HepG2 (cell line): ENCODE measurements at regions not wholly inside any gene's neighbourhood (a gene's known extent, or its start where the extent isn't known, plus 50 kb on each side); places are given as distances from the start of the nearest gene placed in this dataset.

Experiments
- ATAC-seq: fragments of 200-7000 bp; cut with Tn5 transposase; 3 replicates; pipeline ENCODE4 v1.9.1; 2020; ENCODE audit warnings: mild to moderate bottlenecking, moderate library complexity
- BruUV-seq: library from RNA; stranded (reverse); fragments of 400-500 nt; replicated peaks from 2 replicates; lab custom pipeline; 2021; lab: Mats Ljungman, UMichigan
- CTCF ChIA-PET: fragments of 300-600 bp; formaldehyde crosslinking; extraction: SDS; loops from one replicate; lab custom pipeline; 2021; ENCODE audit warnings: low total read pairs, inconsistent platforms, low intra/inter-chr PET ratio; lab: Yijun Ruan, JAX
- POLR2A ChIA-PET: fragments of 350-600 bp; sonication (Branson Sonifier 250); formaldehyde crosslinking; loops from one replicate; lab custom pipeline; 2020; ENCODE audit warnings: antibody characterized with exemption, inconsistent platforms; lab: Yijun Ruan, JAX
- DNase-seq: peaks from one replicate; pipeline ENCODE4 v3.0.0-alpha.2; 2015; ENCODE audit warnings: low spot score
- FAIRE-seq: peaks from 3 replicates; lab custom pipeline; 2011; peaks lifted over from hg19 to GRCh38; lab: Jason Lieb, UNC
- H2AFZ ChIP-seq: one replicate; pipeline ENCODE4 v1.6.1; 2011; ENCODE audit warnings: low read length, inconsistent platforms
- H3K27ac ChIP-seq: fragments of 300-600 bp; 3 replicates; pipeline ENCODE4 v1.8.0; 2011; ENCODE audit warnings: mixed run types, mild to moderate bottlenecking, mixed read lengths, low read length, inconsistent platforms; ENCODE audit not compliant: insufficient read depth; ENCODE audit errors: extremely low read length
- H3K27me3 ChIP-seq, 2 experiments: fragments of 200-600 bp in 1 of 2; 2 replicates in 1 of 2; 3 replicates in 1 of 2; pipeline versions ENCODE4 v1.6.0 to v1.8.0; 2011; ENCODE audit warnings: low read length in 2 of 2, mild to moderate bottlenecking in 2 of 2, moderate library complexity in 2 of 2, inconsistent platforms in 1 of 2; ENCODE audit not compliant: insufficient read depth in 2 of 2, control insufficient read depth in 1 of 2
- H3K36me3 ChIP-seq, 2 experiments: fragments of 200-600 bp in 1 of 2; replicated peaks in 1 of 2; 2 replicates in 1 of 2; 3 replicates in 1 of 2; pipeline versions ENCODE4 v1.5.1 to v1.8.0; 2011; ENCODE audit warnings: low read length in 2 of 2, inconsistent platforms in 1 of 2; ENCODE audit not compliant: insufficient read depth in 2 of 2, control insufficient read depth in 1 of 2
- H3K4me1 ChIP-seq: 2 replicates; pipeline ENCODE4 v1.5.1; 2012; ENCODE audit warnings: low read length, inconsistent platforms; ENCODE audit not compliant: insufficient read depth
- H3K4me2 ChIP-seq: 2 replicates; pipeline ENCODE4 v1.6.0; 2011; ENCODE audit warnings: low read depth, low read length, inconsistent platforms
- H3K4me3 ChIP-seq, 3 experiments: fragments of 200-600 bp in 1 of 3; sonication (generic), shearing (Covaris generic) in 1 of 3; replicated peaks in 1 of 3; 2 replicates each; pipeline ENCODE4 v1.5.1; 2011 to 2016; ENCODE audit warnings: low read length in 3 of 3, inconsistent platforms in 2 of 3, low read depth in 2 of 3, mild to moderate bottlenecking in 2 of 3, control low read depth in 1 of 3, mixed read lengths in 1 of 3; ENCODE audit not compliant: insufficient read depth in 1 of 3
- H3K79me2 ChIP-seq: one replicate; pipeline ENCODE4 v1.6.1; 2011; ENCODE audit warnings: low read length, inconsistent platforms; ENCODE audit not compliant: insufficient read depth
- H3K9ac ChIP-seq: 2 replicates; pipeline ENCODE4 v1.6.0; 2011; ENCODE audit warnings: mild to moderate bottlenecking, low read depth, low read length, inconsistent platforms; ENCODE audit not compliant: insufficient read depth
- H3K9me3 ChIP-seq: 2 replicates; pipeline ENCODE4 v1.5.1; 2012; ENCODE audit warnings: mild to moderate bottlenecking, low read length
- H4K20me1 ChIP-seq: 2 replicates; pipeline ENCODE4 v1.6.0; 2011; ENCODE audit warnings: inconsistent platforms, mild to moderate bottlenecking, low read length, moderate library complexity; ENCODE audit not compliant: insufficient read depth
- ADNP ChIP-seq: sonication (generic); formaldehyde crosslinking; IDR thresholded peaks from 2 replicates; pipeline ENCODE4 v1.4.0; 2020; ENCODE audit warnings: missing genetic modification reagents
- ATF7 ChIP-seq, 2 experiments: fragments of 450-650 bp in 1 of 2; sonication (generic) in 1 of 2; formaldehyde crosslinking in 1 of 2; IDR thresholded peaks; 2 replicates each; pipeline versions ENCODE4 v1.4.0 to v1.6.1; 2016 to 2020; ENCODE audit warnings: antibody characterized with exemption in 1 of 2, mild to moderate bottlenecking in 1 of 2, missing genetic modification reagents in 1 of 2
- BHLHE40 ChIP-seq: IDR thresholded peaks from 2 replicates; pipeline ENCODE4 v1.6.1; 2011; ENCODE audit warnings: low read length, improper control_type of control experiment
- HNF4A ChIP-seq: sonication (generic); formaldehyde crosslinking; IDR thresholded peaks from 2 replicates; pipeline ENCODE4 v1.4.0; 2020; ENCODE audit warnings: missing genetic modification reagents
- ISX ChIP-seq: sonication (generic); formaldehyde crosslinking; conservative IDR thresholded peaks from 2 replicates; pipeline ENCODE4 v1.5.0; 2020; ENCODE audit warnings: missing genetic modification reagents
- JUN ChIP-seq: sonication (generic); formaldehyde crosslinking; IDR thresholded peaks from 2 replicates; pipeline ENCODE4 v1.4.0; 2020; ENCODE audit warnings: mild to moderate bottlenecking, missing genetic modification reagents
- MED8 ChIP-seq: sonication (generic); formaldehyde crosslinking; IDR thresholded peaks from 2 replicates; pipeline ENCODE4 v1.8.1; 2023; ENCODE audit warnings: mild to moderate bottlenecking, missing genetic modification reagents; ENCODE audit not compliant: insufficient replicate concordance
- MTF1 ChIP-seq: sonication (generic); formaldehyde crosslinking; IDR thresholded peaks from 2 replicates; pipeline ENCODE4 v1.5.0; 2020; ENCODE audit warnings: missing genetic modification reagents
- NCOA5 ChIP-seq: sonication (generic); formaldehyde crosslinking; IDR thresholded peaks from 2 replicates; pipeline ENCODE4 v1.4.0; 2020; ENCODE audit warnings: missing genetic modification reagents
- PAX8 ChIP-seq: sonication (generic); formaldehyde crosslinking; IDR thresholded peaks from 2 replicates; pipeline ENCODE4 v1.8.0; 2022; ENCODE audit warnings: mild to moderate bottlenecking, missing genetic modification reagents, borderline replicate concordance
- PHF21A ChIP-seq: sonication (generic); formaldehyde crosslinking; IDR thresholded peaks from 2 replicates; pipeline ENCODE4 v1.5.0; 2020; ENCODE audit warnings: mild to moderate bottlenecking, missing genetic modification reagents
- RERE ChIP-seq: IDR thresholded peaks from 2 replicates; pipeline ENCODE4 v1.6.1; 2016; ENCODE audit warnings: low read depth, missing genetic modification reagents, missing compliant biosample characterization
- SRSF1 ChIP-seq: fragments of 200-400 bp; formaldehyde crosslinking; optimal IDR thresholded peaks from 2 replicates; pipeline ENCODE3; 2017; ENCODE audit warnings: mild to moderate bottlenecking, low read depth, low read length, moderate library complexity
- ZNF446 ChIP-seq: sonication (generic); formaldehyde crosslinking; IDR thresholded peaks from 2 replicates; pipeline ENCODE4 v1.5.0; 2020; ENCODE audit warnings: mild to moderate bottlenecking, missing genetic modification reagents
- ZNF552 ChIP-seq: sonication (generic); formaldehyde crosslinking; IDR thresholded peaks from 2 replicates; pipeline ENCODE4 v1.9.0; 2022; ENCODE audit warnings: missing genetic modification reagents, mild to moderate bottlenecking, borderline replicate concordance
- WGBS: methylation state at CpG from one replicate; pipeline ENCODE4 v1.1.6; 2017; ENCODE audit warnings: low lambda C conversion rate; 5-methylcytosine and 5-hydroxymethylcytosine counted together
- in situ Hi-C: cut with HindIII; loops from 2 replicates; pipeline ENCODE4 v1.10.0; 2017; ENCODE audit warnings: low pct_unique_long_range_greater_than_20kb; ENCODE audit not compliant: extremely low pct_ligation_motif_present
- intact Hi-C: fragments of 100-400 bp; cut with micrococcal nuclease; formaldehyde crosslinking; loops from one replicate; pipeline ENCODE4 v1.10.0; 2022; ENCODE audit not compliant: unreplicated experiment
- TF ChIP-seq, protein P1 (sequence below): sonication (generic); formaldehyde crosslinking; IDR thresholded peaks from 2 replicates; pipeline ENCODE4 v1.5.0; 2020; ENCODE audit warnings: missing genetic modification reagents
- TF ChIP-seq, protein P2 (sequence below): sonication (generic); formaldehyde crosslinking; IDR thresholded peaks from 2 replicates; pipeline ENCODE4 v1.5.0; 2020; ENCODE audit warnings: mild to moderate bottlenecking, missing genetic modification reagents

GRCh38 chr2:118549503-118549902, 297.9 kb downstream of the EN1 start:
- no peak for ATAC-seq
- no TSS peak for BruUV-seq
- no peaks in the 10 kb centered on the region for H3K4me1 ChIP-seq
- H3K36me3 ChIP-seq, result no peaks in the 10 kb centered on the region
- no peak overlapping the region for H3K4me2 ChIP-seq
- DNase-seq, result no peak
- no peak overlapping the region for H3K27ac ChIP-seq
- WGBS, result 6% methylated on average over 1 of the region's 1 CpG
- no peaks in the 10 kb centered on the region for H3K79me2 ChIP-seq
- intact Hi-C loops, result no loop called here
- no peak overlapping the region for H3K9ac ChIP-seq
- H2AFZ ChIP-seq, result no peak overlapping the region
- H4K20me1 ChIP-seq, result no peaks in the 10 kb centered on the region
- H3K9me3 ChIP-seq, result 0 out of 2 replicates have a peak, but pooled peaks cover 6% of the 10 kb centered on the region
- TF ChIP-seq NCOA5 (CRISPR knock-in tag) (no peak), PHF21A (CRISPR knock-in tag) (no peak), SRSF1 (no peak), PAX8 (CRISPR knock-in tag) (no peak), ISX (no peak), BHLHE40 (no peak), ZNF552 (CRISPR knock-in tag) (no peak), MTF1 (CRISPR knock-in tag) (no peak), HNF4A (CRISPR knock-in tag) (no peak), RERE (no peak), MED8 (CRISPR knock-in tag) (no peak), ZNF446 (CRISPR knock-in tag) (no peak), JUN (CRISPR knock-in tag) (no peak), ATF7 (IDR thresholded peaks at IDR 0.05) (no peak), ATF7 (CRISPR knock-in tag; IDR thresholded peaks at IDR 0.05) (no peak), ADNP (CRISPR knock-in tag) (no peak)
- TF ChIP-seq, protein P1, sequence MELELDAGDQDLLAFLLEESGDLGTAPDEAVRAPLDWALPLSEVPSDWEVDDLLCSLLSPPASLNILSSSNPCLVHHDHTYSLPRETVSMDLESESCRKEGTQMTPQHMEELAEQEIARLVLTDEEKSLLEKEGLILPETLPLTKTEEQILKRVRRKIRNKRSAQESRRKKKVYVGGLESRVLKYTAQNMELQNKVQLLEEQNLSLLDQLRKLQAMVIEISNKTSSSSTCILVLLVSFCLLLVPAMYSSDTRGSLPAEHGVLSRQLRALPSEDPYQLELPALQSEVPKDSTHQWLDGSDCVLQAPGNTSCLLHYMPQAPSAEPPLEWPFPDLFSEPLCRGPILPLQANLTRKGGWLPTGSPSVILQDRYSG (CRISPR knock-in tag), result no peak
- TF ChIP-seq, protein P2, sequence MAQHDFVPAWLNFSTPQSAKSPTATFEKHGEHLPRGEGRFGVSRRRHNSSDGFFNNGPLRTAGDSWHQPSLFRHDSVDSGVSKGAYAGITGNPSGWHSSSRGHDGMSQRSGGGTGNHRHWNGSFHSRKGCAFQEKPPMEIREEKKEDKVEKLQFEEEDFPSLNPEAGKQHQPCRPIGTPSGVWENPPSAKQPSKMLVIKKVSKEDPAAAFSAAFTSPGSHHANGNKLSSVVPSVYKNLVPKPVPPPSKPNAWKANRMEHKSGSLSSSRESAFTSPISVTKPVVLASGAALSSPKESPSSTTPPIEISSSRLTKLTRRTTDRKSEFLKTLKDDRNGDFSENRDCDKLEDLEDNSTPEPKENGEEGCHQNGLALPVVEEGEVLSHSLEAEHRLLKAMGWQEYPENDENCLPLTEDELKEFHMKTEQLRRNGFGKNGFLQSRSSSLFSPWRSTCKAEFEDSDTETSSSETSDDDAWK, result no peak
- TF ChIP-seq, all 625 proteins: peak for 0
- H3K4me3 ChIP-seq, result no peak overlapping the region
- in situ Hi-C loops, result no loop called here
- no peaks in the 10 kb centered on the region for H3K27me3 ChIP-seq
- ChIA-PET CTCF (no interaction called here), POLR2A (no interaction called here)
- no peak for FAIRE-seq
